IMR-90 (cell line): ENCODE measurements at regions not wholly inside any gene's neighbourhood (a gene's known extent, or its start where the extent isn't known, plus 50 kb on each side); places are given as distances from the start of the nearest gene placed in this dataset.

Source experiments
- ATAC-seq: fragments of 200-7000 bp; cut with Tn5 transposase; 2 replicates; pipeline ENCODE4 v1.9.1; 2020; ENCODE audit warnings: low read depth, mild to moderate bottlenecking, moderate library complexity
- BruUV-seq: library from RNA; stranded (reverse); fragments of 400-500 nt; replicated peaks from 2 replicates; lab custom pipeline; 2021; lab: Mats Ljungman, UMichigan
- CTCF ChIA-PET: fragments of 300-600 bp; formaldehyde crosslinking; extraction: SDS; loops from one replicate; lab custom pipeline; 2021; ENCODE audit warnings: antibody characterized with exemption; lab: Yijun Ruan, JAX
- POLR2A ChIA-PET: fragments of 300-600 bp; sonication (Branson Sonifier 250); formaldehyde crosslinking; loops from one replicate; lab custom pipeline; 2022; ENCODE audit warnings: antibody characterized with exemption; ENCODE audit not compliant: unreplicated experiment; lab: Charles Lee
- DNase-seq: peaks from one replicate; pipeline ENCODE4 v3.0.0; 2013
- H2AFZ ChIP-seq: replicated peaks from 2 replicates; pipeline ENCODE3; 2013; ENCODE audit warnings: low read length, mild to moderate bottlenecking; ENCODE audit not compliant: poor library complexity
- H2AK5ac ChIP-seq: 2 replicates; pipeline ENCODE4 v1.6.1; 2013; ENCODE audit warnings: low read depth, low read length, inconsistent platforms
- H2AK9ac ChIP-seq: replicated peaks from 2 replicates; pipeline ENCODE3; 2013; ENCODE audit warnings: mild to moderate bottlenecking, low read depth, low read length, moderate library complexity; ENCODE audit not compliant: poor library complexity
- H2BK120ac ChIP-seq: 2 replicates; pipeline ENCODE4 v1.6.1; 2013; ENCODE audit warnings: low read depth, low read length, inconsistent platforms
- H2BK15ac ChIP-seq: 3 replicates; pipeline ENCODE4 v1.6.1; 2013; ENCODE audit warnings: low read depth, low read length, inconsistent platforms
- H2BK20ac ChIP-seq: 2 replicates; pipeline ENCODE4 v1.6.1; 2013; ENCODE audit warnings: low read depth, mild to moderate bottlenecking, inconsistent platforms, low read length, moderate library complexity
- H2BK5ac ChIP-seq: 2 replicates; pipeline ENCODE4 v1.6.1; 2013; ENCODE audit warnings: mild to moderate bottlenecking, low read depth, low read length, inconsistent platforms; ENCODE audit not compliant: poor library complexity, severe bottlenecking
- H3K14ac ChIP-seq: replicated peaks from 2 replicates; pipeline ENCODE4 v1.6.1; 2013; ENCODE audit warnings: low read depth, low read length, inconsistent platforms
- H3K18ac ChIP-seq: 2 replicates; pipeline ENCODE4 v1.6.1; 2013; ENCODE audit warnings: low read depth, low read length, control low read depth
- H3K23ac ChIP-seq: 2 replicates; pipeline ENCODE4 v1.6.1; 2013; ENCODE audit warnings: low read depth, low read length, inconsistent platforms
- H3K27ac ChIP-seq: 2 replicates; pipeline ENCODE4 v1.5.1; 2013; ENCODE audit warnings: mild to moderate bottlenecking, control low read depth, low read length; ENCODE audit not compliant: insufficient read depth
- H3K27me3 ChIP-seq: 2 replicates; pipeline ENCODE4 v1.6.1; 2013; ENCODE audit warnings: low read length; ENCODE audit not compliant: control insufficient read depth, insufficient read depth
- H3K36me3 ChIP-seq: 2 replicates; pipeline ENCODE4 v1.6.1; 2013; ENCODE audit warnings: low read length, mixed read lengths; ENCODE audit not compliant: control insufficient read depth, insufficient read depth
- H3K4ac ChIP-seq: 2 replicates; pipeline ENCODE4 v1.6.1; 2013; ENCODE audit warnings: low read depth, low read length, inconsistent platforms
- H3K4me1 ChIP-seq: 2 replicates; pipeline ENCODE4 v1.6.1; 2013; ENCODE audit warnings: low read length, mixed read lengths; ENCODE audit not compliant: control insufficient read depth, insufficient read depth
- H3K4me2 ChIP-seq: 2 replicates; pipeline ENCODE4 v1.6.1; 2013; ENCODE audit warnings: low read depth, mild to moderate bottlenecking, control low read depth, low read length, moderate library complexity
- H3K4me3 ChIP-seq: 2 replicates; pipeline ENCODE4 v1.5.1; 2013; ENCODE audit warnings: low read depth, mild to moderate bottlenecking, control low read depth, low read length, moderate library complexity; ENCODE audit not compliant: insufficient read depth
- H3K56ac ChIP-seq: 2 replicates; pipeline ENCODE4 v1.6.1; 2013; ENCODE audit warnings: low read length, inconsistent platforms; ENCODE audit not compliant: insufficient read depth; ENCODE audit errors: extremely low read depth
- H3K79me1 ChIP-seq, 2 experiments: 2 replicates each; pipeline ENCODE4 v1.6.1; 2013; ENCODE audit warnings: low read length in 2 of 2, inconsistent platforms in 1 of 2, low read depth in 1 of 2
- H3K9ac ChIP-seq: 2 replicates; pipeline ENCODE4 v1.6.1; 2013; ENCODE audit warnings: low read depth, low read length, control low read depth
- H3K9me1 ChIP-seq: 2 replicates; pipeline ENCODE4 v1.6.1; 2013; ENCODE audit warnings: low read length, inconsistent platforms; ENCODE audit not compliant: insufficient read depth
- H3K9me3 ChIP-seq: 2 replicates; pipeline ENCODE4 v1.6.1; 2013; ENCODE audit warnings: low read length; ENCODE audit not compliant: control insufficient read depth, insufficient read depth
- H4K20me1 ChIP-seq: 2 replicates; pipeline ENCODE4 v1.6.1; 2013; ENCODE audit warnings: low read length, inconsistent platforms; ENCODE audit not compliant: insufficient read depth
- H4K5ac ChIP-seq: 2 replicates; pipeline ENCODE4 v1.6.1; 2013; ENCODE audit warnings: mild to moderate bottlenecking, low read depth, low read length, control low read depth
- H4K8ac ChIP-seq, 2 experiments: 2 replicates each; pipeline ENCODE4 v1.6.1; 2013; ENCODE audit warnings: low read depth in 2 of 2, low read length in 2 of 2, control low read depth in 1 of 2, inconsistent platforms in 1 of 2
- H4K91ac ChIP-seq: 2 replicates; pipeline ENCODE4 v1.6.1; 2013; ENCODE audit warnings: low read depth, low read length, inconsistent platforms; ENCODE audit not compliant: insufficient read depth
- MXI1 ChIP-seq: IDR thresholded peaks from 2 replicates; pipeline ENCODE4 v1.6.1; 2012; ENCODE audit warnings: low read depth, mild to moderate bottlenecking, low read length, moderate library complexity, borderline replicate concordance
- NFE2L2 ChIP-seq: fragments of 150-350 bp; IDR thresholded peaks from 2 replicates; pipeline ENCODE4 v1.6.1; 2016; ENCODE audit warnings: low read depth, mild to moderate bottlenecking, low read length
- POLR2A ChIP-seq: IDR thresholded peaks from 2 replicates; pipeline ENCODE4 v1.6.1; 2012; ENCODE audit warnings: mild to moderate bottlenecking, low read depth, low read length
- RAD21 ChIP-seq: IDR thresholded peaks from 2 replicates; pipeline ENCODE4 v1.6.1; 2012; ENCODE audit warnings: low read length, improper control_type of control experiment
- RFX5 ChIP-seq: IDR thresholded peaks from 2 replicates; pipeline ENCODE4 v1.8.0; 2012; ENCODE audit warnings: low read depth, mild to moderate bottlenecking, low read length, moderate library complexity
- USF2 ChIP-seq: fragments of 150-350 bp; IDR thresholded peaks from 2 replicates; pipeline ENCODE4 v1.6.1; 2017; ENCODE audit warnings: mild to moderate bottlenecking, antibody characterized with exemption, low read length, low read depth
- WGBS, 2 experiments: methylation state at CpG; one replicate each; pipeline versions ENCODE4 v1.1.5 to v1.1.7; 2013; ENCODE audit warnings: missing lambda C conversion rate in 2 of 2; ENCODE audit not compliant: insufficient read length in 1 of 2; ENCODE audit errors: extremely low coverage in 2 of 2; 5-methylcytosine and 5-hydroxymethylcytosine counted together
- dilution Hi-C: fragments of 300-500 bp; cut with HindIII; formaldehyde crosslinking; loops from one replicate; pipeline ENCODE4 v1.14.3; 2018; ENCODE audit warnings: low sequenced_read_pairs; ENCODE audit not compliant: unreplicated experiment
- in situ Hi-C: fragments of 300-500 bp; cut with MboI; formaldehyde crosslinking; loops from 3 replicates; pipeline ENCODE4 v1.14.3; 2019; ENCODE audit warnings: low sequenced_read_pairs, inconsistent platforms, mixed read lengths
- intact Hi-C: fragments of 100-400 bp; cut with micrococcal nuclease; formaldehyde crosslinking; loops from 2 replicates; pipeline ENCODE4 v1.10.0; 2022

DNA sequence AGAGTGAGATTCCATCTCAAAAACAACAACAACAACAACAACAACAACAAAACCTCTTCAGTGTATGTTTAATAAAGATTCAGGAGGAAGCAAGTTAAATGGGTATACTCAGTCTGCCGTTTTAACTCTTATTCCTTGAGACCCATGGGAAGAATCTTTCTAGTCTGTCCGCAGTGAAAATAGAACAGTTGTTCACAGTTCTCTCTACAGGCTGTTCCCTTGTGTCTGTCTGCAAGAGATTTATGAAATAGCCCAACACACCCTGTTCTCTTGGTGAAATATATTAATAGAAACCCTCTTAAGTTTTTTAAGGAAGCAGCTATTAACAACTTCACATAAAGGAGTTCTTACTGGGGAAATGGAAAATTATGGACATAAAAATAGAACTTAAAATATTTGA lies 682.2 kb upstream of the RAG2 start:
- Histone ChIP-seq H2AFZ (no peak overlapping the region), H3K9me3 (no peaks in the 10 kb centered on the region), H3K79me1 (no peaks in the 10 kb centered on the region), H3K4me2 (no peak overlapping the region), H2BK20ac (no peak overlapping the region), H4K5ac (no peak overlapping the region), H3K36me3 (no peaks in the 10 kb centered on the region), H2BK120ac (no peak overlapping the region), H2BK5ac (no peak overlapping the region), H3K27me3 (no peaks in the 10 kb centered on the region), H4K91ac (no peak overlapping the region), H3K23ac (no peak overlapping the region), H3K56ac (no peak overlapping the region), H3K9ac (no peak overlapping the region), H3K4me3 (no peak overlapping the region), H3K27ac (no peak overlapping the region), H3K9me1 (no peaks in the 10 kb centered on the region), H3K18ac (no peak overlapping the region), H4K20me1 (no peaks in the 10 kb centered on the region), H2AK9ac (no peak overlapping the region), H3K4me1 (no peaks in the 10 kb centered on the region), H3K14ac (no peak overlapping the region), H2AK5ac (no peak overlapping the region), H3K4ac (no peak overlapping the region), H4K8ac (no peak overlapping the region), H2BK15ac (no peak overlapping the region)
- no TSS peak for BruUV-seq
- POLR2A ChIA-PET: no interaction called here
- DNase-seq (no peak), ATAC-seq (no peak)
- dilution Hi-C loops: no loop called here
- no CpG with 5 or more reads among the region's 2 CpGs for WGBS, 2 experiments
- in situ Hi-C loops: no loop called here
- CTCF ChIA-PET: no interaction called here
- intact Hi-C loops: no loop called here
- no peak for TF ChIP-seq USF2
- TF ChIP-seq MXI1: no peak
- TF ChIP-seq RAD21: no peak
- TF ChIP-seq POLR2A: no peak
- TF ChIP-seq NFE2L2: no peak
- TF ChIP-seq RFX5: no peak
